Left hindlimb (tissue), 1 donor: ENCODE measurements at regions not wholly inside any gene's neighbourhood (a gene's known extent, or its start where the extent isn't known, plus 50 kb on each side); places are given as distances from the start of the nearest gene placed in this dataset.

Experiments used
- DNase-seq: peaks from one replicate; pipeline ENCODE4 v3.0.0-alpha.2; 2018

DNA sequence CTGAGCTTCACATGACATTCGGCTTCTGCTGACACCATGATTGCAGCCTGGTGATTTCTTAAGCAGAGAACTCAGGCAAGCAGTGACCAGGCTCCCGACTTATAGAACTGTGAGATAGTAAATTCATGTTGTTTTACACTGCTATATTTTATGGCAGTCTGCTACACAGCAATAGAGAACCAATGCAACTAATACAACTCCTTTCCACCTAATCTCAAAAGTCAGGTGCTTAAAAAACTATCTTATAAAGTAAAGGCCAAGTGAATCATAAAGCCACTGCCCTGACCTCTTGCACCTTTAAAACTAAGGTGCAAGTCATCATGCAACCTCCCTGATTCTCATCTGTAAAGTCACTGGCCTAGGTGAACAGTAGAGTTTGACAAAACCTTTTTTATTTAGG lies 95.3 kb upstream of the GLS start:
- no peak for DNase-seq

DNA sequence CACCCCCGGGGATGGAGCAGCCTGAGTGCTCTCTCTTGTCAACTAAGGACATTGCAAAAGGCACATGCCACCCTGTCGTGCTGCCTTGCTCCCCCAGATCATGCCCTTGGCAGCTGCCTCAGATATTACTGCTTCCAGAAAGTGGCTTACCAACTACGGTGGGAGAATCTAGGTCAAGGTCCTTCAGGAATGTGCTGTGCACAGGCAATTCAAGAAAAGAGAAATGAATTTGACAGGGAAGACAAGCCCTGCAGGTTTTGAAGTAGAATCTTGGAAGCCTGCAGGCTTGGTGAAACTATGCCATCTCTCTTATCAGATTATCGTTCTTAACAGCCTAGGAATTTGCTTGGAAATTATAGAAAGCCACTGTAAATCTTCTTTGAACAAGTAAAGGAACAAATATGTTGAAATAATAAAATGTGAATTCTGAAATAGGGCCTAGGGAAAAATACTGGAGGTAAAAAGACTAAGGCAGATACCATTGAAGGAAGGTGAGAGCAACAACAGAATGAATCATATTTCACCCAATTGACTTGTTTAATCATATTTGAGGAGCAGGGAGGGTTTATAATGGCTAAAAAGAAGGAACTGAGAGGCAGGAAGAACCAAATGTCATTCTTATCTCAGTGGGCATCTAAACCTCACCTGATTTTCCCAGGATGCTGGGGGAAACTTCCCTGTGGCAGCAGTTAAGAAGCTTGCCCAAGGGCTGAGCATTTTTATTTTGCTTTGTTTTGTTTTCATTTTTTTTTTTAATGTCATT lies 94.0 kb upstream of the GLS start:
- no peak for DNase-seq

DNA sequence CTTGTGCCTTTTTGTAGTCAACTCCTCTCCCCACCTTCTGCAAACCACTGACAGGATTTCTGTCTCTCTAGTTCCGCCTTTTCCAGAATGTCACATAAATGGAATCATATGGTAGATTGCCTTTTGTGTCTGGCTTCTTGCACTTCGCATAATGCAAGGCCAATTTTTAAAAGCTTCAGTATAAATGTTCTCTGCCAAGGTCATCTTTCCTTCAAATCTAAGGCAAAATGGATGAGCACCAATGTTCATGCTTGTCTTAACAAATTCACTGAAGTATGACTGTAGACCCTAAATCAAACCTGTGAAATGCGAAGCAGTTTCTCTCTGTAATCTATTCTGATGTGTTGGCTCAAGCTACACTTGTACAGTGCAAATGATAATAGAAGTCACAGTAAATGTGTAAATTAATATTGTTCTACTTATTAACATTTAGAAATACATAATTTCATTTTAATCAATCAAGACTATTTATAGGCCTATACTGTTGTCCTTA lies 92.8 kb upstream of the GLS start:
- DNase-seq = no peak

DNA sequence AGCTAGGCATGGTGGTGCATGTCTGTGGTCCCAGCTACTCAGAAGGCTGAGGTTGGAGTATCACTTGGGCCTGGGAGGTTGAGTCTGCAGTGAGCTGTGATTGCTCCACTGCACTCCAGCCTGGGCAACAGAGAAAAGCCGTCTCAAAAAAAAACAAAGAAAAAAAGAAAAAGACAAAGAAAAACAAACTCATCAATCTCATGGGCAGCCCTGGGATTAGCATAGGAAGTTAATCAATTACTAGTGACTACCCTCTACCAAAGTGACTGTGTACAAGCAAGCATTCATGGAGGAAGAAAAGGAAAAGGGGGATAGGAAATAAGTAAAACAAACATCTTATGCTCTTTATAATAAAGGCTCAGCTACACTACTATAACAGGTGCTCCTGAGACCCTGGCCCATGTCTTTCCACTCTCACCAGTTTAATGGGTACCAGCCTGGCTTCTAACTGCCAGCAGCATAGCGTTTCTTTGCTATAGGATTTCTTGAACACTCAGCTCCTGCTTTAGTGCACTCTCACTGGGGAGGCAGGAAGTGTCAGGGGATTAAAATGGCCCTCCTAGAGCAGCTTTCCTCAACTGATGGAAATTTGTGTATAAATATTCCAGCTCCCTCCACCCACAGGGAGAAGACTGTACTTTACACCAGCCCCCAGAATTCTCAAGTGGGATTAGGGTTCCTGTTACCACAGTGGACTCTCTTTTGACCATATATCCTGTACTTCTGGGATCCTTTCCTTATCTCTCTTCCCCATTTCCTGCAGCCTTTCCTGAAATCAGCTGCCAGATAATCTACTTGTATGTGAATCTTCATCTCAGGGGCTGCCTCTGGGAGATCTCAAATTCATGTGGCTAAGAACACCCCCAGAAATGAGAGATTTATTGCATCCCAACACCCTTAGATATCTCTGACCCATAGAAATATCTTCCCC lies 91.3 kb upstream of the GLS start:
- DNase-seq = no peak

DNA sequence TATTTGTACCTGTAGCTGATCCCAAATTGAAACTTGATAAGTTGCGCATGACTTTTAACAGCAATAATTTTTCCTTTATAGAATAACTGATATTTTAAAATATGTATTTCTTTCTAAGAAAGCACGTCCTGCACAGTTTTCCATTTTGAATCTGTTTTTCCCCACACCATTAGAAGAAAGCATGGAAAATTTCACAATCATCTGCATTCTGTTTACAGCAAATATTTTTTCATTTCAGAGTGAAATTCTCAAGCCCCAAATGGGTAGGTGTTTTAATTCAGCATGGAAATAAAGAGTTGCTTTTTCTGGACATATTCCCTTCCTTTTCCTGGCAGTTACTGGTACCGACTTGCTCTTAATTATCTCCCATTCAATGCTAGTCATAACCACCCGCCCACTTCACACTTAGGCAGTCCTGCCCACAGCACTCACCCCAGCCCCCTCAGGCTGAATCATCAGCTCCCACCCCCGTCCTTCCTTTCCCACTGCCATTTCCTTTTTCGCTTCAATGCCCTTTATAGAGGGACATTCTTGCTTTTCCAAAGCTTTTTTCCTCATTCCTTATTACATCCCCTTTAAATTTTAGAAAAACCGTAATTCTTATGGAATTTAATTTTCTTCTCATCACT lies 89.2 kb upstream of the GLS start:
- peak; percentile 57 for DNase-seq

DNA sequence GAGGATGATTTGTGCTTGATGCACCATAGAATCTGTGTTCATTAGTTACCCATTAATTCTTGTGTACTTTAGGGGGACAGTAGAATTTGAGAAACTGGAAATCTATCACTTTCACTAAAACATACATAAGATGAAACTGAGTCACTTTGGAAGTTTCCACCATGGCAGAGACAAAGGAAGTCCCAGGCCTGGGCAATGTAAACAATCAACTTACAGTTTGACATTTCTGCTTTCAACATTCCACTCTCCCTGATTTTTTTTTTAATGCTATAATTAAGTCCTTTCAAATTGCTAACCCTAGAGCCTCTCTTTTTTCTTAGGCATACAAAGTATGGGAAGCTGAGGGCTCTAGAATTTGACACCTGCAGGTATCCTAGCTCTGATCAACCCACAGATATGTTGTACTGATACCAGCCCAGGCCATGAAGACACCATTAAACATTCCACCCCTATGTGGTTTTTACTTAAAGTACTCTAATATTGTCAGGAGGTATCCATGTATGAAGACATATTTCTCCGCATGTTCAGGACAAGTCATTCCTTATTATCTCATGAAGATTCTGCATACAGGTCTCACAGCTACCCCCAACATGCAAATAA lies 88.5 kb upstream of the GLS start:
- no peak for DNase-seq

DNA sequence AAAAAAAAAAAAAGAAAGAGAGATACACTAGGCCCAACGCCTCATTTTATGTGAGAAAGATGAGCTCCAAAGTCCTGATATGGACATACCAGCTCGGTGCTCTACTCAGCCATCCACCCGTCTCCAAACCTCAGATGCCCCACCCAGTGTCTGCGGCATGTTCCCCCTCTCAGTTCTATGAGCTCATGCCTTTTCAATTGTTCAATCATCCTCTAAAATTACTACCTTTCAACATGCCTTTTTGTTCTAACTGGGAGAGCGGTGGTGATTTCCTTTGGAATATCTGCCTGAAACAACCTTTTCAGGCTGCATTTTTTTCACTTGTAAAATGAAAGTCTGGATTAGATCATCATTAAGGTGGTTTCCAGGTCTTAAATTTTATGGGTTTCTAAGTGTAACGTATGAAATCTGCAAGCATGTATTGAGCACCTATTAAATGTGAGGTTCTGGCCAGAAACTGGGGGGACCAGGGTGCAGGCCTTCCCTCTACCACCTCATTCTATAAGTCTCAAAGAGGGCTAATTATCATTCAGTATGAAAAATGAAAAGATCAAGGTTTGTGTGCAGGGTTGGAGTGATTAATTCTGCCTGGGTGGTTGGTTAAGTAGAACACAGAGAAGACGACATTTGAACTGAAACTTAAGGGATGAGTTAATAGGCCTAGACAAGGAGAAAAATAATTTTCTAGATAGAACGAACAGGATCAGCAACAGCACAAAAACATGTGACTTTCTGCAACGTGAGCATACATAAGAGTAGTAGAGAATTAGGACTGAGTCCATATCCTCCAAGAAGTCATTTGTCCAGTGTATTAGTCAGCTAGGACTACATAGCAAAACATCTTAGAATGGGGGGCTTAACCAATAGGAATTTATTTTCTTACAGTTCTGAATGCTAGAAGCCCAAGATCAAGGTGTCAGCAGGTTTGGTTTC lies 87.4 kb upstream of the GLS start:
- DNase-seq = no peak

DNA sequence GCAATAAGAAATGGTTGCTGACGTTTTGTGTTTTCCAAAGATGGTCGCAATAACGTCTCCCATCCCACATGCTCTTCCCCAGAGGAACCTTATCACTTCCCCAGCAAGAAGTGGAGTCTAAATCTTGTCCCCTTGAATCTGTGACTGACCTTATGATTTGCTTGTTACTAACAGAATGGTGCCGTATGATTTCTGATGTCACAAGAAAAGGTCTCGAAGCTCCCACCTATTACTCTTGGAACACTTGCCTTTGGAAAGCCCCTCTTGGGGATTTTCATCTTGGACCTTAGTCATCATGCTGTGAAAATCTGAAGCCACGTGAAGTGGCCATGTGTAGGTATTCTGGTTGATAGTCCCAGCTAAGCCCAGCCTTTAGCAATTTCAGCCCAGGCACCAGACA lies 86.2 kb upstream of the GLS start:
- no peak for DNase-seq

DNA sequence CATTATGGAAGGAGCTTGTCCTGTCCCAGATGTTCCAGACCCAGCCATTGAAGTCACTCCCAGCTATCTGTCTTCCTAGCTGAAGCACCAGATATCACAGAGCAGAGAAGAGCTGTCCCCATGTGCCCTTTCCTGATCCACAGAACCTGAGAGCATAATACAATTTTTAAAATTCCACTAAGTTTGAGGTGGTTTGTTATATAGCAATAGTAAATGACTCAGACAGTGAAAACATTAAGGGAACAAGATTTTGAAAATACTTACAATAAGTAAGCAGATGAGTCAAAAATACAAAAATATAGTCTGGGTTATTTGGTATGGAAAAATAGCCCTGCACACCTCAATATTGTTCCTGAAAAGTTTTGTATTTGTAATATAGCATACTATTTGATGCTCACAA lies 85.8 kb upstream of the GLS start:
- no peak for DNase-seq

DNA sequence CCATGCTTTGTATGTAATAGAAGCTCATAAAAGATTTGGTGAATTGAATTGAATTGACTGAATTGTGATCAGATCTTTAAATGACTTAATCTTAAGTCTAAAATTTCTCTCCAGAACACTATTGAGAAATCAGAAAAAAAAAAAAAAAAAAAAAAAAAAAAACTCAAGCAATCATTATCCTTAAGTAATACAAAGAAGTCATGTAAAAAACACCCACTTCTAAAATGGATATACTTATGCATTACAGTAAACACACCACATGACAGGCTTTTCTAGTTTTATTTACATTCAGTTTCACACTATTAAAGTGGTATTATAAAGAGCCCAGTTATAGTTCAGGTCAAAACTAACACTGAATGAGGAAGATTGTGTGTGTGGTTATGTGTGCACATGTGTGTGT lies 84.9 kb upstream of the GLS start:
- no peak for DNase-seq

DNA sequence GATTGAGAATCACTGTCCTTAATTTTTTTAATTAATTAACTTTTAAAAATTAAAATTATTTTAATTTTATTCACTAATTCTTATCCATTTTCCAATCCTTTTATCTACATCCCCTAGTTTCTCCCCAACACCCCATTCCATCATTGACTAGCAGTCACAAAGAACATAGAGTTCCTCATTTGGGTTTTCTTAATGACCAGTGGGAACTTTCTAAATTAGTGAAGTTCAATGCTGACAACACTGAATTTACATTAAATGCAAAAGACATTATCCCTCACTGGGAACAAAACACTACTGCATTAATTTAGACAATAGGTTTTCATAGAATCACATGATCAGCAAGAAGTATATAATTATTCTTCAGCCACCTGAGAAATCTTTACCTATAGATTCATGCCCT lies 80.6 kb upstream of the GLS start:
- no peak for DNase-seq

DNA sequence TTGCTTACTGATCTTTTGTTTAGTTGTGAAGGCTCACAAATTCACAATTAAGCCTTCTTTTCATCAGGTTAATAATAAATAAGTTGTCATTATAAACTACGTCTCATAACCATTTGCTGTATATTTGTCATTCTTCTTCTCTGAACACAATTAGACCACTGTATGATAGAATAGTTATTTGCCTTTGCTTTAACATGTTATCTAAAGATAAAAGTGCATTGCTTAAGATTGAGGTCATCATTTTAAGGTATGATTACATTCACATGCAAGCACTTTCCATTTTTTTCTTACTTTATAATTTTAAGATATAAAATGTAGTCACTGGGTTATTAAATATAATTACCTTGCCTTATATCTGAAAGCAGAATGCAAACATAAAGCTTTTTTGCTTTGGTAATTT lies 80.1 kb upstream of the GLS start:
- DNase-seq = no peak

DNA sequence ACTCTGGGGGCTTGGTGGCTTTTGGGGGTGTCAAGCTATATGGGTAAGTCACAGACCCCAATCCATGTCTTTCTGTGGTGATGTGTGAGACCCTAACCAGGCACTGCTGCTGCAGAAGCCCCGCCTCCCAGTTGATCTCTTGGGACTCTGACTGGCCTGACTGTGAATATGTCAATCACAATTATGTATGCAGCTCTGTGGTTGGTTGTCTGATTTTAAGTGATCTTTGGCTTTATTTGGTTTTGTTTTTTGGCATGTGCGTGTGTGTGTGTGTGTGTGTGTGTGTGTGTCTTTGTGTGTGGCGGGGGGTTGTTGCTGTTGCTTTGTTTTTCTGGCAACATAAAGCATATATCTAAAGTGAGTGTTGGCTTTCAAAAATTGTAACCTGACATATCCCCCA lies 78.5 kb upstream of the GLS start:
- DNase-seq = no peak

DNA sequence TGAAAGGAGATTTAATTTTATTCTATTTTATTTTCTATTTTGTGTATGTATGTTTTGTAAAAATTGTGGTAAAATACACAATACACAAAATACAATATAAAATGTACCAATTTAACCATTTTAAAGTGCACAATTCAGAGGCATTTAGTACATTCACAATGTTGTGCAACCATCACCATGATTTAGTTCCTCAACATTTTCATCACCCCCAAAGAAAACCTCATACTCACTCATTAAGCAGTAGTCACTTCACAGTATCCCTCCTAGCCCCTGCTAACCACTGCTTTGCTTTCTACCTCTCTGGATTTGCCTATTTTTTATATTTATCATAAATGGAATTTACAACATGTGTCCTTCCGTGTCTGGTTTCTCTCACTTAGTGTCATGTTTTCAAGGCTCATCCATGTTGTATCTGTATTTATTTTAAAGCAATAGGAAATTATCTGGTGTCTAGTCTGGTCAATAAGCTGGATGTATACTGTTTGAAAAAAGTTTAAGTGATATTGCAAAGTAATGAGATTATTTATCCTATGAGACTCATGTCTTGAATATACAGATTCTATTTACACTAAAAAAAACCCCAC lies 77.9 kb upstream of the GLS start:
- no peak for DNase-seq

DNA sequence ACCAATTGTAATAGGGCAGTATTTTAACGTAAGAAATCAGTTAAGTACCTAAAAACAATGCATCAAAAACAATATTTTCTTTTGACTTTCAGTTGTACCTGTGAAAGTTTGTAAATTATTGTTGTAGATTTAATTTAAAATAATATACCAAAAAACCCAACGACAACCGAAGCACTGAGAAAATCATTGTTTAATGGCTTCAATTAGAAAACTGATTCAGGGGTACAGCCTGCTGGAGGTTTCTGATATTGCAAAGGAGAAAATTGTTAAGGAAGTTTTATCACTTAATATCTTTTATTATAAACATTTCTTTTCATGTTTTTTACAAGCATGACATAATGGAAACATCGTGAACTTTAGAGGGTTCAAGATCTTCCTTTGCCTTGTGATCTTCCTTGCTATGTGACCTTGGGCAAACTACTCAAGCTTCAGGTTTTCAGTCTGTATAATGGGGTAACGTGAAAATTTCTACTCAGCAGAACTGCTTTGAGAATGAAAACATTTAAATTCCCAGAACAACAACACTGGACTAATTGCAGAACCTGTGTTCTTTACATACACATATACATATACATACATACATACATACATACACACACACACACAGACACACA lies 76.3 kb upstream of the GLS start:
- DNase-seq = no peak

DNA sequence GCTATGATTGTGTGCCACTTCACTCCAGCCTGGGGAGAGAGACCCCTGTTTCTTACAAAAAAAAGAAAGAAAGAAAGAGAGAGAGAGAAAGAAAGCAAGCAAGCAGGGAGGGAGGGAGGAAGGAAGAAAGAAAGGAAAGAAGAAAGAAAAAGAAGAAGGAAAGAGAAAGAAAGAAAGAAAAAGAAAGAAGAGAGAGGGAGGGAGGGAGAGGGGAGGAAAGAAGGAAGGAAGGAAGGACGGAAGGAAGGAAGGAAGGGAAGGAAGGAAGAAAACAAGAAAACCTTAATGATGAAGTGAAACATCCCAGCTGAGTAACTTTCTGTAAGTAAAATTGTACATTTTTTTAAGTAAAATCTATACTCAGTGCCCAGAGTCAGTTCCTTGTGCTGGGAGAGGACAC lies 75.5 kb upstream of the GLS start:
- no peak for DNase-seq

DNA sequence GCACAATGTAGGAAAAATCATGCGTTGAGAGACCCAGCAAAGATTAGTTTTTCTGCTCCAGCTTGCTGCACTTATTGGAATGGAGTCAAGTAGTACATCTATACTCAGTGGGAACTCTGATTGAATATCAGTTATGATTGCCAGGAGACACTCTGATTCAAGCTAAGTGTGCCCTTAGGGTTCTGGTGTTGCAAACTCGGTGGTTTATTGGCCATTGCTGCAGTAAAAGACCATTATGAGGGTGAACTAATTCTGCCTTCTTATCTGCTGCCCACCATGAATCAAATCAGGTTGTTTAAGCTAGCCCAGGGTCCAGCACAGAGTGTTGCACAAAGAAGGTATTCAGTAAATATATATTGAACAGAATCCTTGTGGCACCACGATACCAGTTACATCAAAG lies 74.8 kb upstream of the GLS start:
- DNase-seq = no peak

DNA sequence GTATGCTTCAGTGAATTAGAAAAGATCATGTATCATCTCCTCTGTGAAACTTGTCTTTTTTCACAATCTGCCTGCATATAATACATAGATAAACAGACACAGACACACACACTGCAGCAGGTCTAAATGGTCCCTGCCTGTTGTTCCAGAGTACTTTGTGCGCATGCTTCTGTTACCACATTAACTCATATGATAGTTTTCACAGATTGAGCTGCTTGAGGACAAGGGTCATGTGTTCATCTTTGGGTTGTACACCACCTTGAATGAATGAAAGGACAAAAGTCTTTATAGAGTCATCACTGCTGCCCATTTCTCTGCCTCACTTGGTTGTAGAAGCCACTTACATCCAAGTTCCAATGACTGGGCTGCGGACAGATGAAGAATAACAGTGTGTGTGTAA lies 72.7 kb upstream of the GLS start:
- no peak for DNase-seq

DNA sequence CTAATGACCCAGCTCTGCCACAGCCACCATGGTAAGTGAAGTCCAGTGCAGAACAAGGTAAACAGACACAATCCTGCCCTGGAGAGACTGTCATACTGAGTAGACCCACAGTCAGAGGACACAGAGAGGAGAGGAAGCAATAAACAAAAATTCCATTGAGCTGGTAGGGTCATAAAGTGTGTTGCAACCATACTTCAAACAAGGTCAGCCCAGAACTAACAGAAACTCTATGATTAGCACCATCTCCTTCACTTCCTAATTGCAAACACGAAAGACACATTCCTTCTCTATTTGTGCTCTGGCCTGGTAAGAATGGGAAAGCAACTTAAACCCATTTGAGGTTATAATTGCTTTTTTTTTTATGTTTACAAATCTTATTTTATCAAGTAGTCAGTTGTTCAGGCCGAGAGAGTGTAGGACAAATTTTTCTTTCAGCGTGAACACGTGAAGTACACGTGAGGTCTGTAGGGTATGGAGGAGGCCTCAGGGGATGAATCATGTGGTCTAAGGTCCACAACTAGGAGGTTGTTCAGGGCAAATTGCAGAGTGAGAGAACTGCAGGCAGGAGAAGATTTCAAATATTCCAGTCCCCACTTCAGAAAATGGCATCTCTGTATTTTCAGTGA lies 71.4 kb upstream of the GLS start:
- no peak for DNase-seq

DNA sequence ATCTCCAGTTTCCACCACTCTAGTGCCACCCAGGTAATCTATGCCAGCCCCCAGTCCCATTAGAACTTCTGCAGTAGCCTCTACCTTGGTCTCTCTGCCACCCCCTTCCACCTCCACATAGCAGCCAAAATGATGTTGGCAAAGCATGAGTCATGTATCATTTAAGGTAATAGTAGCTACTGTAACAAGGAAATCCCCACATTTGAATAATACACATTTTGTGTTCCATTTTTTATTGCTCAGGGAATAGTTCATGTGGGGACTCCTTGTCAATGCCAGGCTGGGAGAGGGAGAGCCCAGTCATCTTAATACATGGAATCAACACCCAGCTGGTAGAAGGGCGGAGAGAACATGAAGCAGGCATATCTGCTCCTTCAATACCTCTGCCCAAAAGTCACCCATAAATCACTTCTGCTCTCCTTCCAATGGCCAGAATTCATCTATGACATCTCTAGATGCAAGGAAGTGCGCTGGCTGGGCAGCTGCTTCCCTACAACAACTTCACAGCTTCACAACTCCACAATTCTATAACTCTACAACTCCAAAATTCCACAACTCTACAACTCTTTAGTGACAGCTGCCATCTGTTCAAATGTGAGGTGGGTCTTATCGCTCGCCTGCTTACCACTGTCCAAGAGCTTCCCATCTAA lies 70.6 kb upstream of the GLS start:
- DNase-seq = no peak
